H1 (cell line): ENCODE measurements at regions not wholly inside any gene's neighbourhood (a gene's known extent, or its start where the extent isn't known, plus 50 kb on each side); places are given as distances from the start of the nearest gene placed in this dataset.
"Not testable (repeated sequence)": the region's sequence is repeated elsewhere in the genome, so short reads cannot be mapped to it uniquely, and the experiment has no call there.

Source experiments
- CTCF ChIA-PET: fragments of 300-600 bp; sonication (Branson Sonifier 250); formaldehyde crosslinking; loops from one replicate; lab custom pipeline; 2021; ENCODE audit not compliant: partially characterized antibody; lab: Charles Lee
- POLR2A ChIA-PET: fragments of 300-600 bp; sonication (Branson Sonifier 250); formaldehyde crosslinking; loops from one replicate; lab custom pipeline; 2021; ENCODE audit warnings: inconsistent platforms; ENCODE audit not compliant: partially characterized antibody; lab: Charles Lee
- DNase-seq, 2 experiments: peaks; one replicate each; pipeline versions ENCODE4 v3.0.0 to v3.0.0-alpha.2; 2010 to 2022; ENCODE audit warnings: low spot score in 2 of 2, low read depth in 1 of 2, mixed read lengths in 1 of 2
- FAIRE-seq: peaks from 2 replicates; lab custom pipeline; 2011; peaks lifted over from hg19 to GRCh38; lab: Jason Lieb, UNC
- H2AFZ ChIP-seq: 2 replicates; pipeline ENCODE4 v1.8.1; 2012; ENCODE audit warnings: low read length, inconsistent platforms
- H2AK5ac ChIP-seq: 2 replicates; pipeline ENCODE4 v1.6.1; 2013; ENCODE audit warnings: low read depth, low read length
- H2BK120ac ChIP-seq: replicated peaks from 2 replicates; pipeline ENCODE3; 2013; ENCODE audit warnings: low read depth, low read length, inconsistent platforms
- H2BK12ac ChIP-seq: 2 replicates; pipeline ENCODE4 v1.6.1; 2013; ENCODE audit warnings: low read depth, low read length
- H2BK15ac ChIP-seq: 2 replicates; pipeline ENCODE4 v1.6.1; 2013; ENCODE audit warnings: low read length
- H2BK20ac ChIP-seq: 2 replicates; pipeline ENCODE4 v1.6.1; 2013; ENCODE audit warnings: low read length
- H2BK5ac ChIP-seq: 2 replicates; pipeline ENCODE4 v1.6.1; 2013; ENCODE audit warnings: low read depth, low read length
- H3K14ac ChIP-seq: 2 replicates; pipeline ENCODE4 v1.6.1; 2013; ENCODE audit warnings: inconsistent platforms; ENCODE audit not compliant: insufficient read length
- H3K18ac ChIP-seq: 2 replicates; pipeline ENCODE4 v1.6.1; 2013; ENCODE audit warnings: low read length; ENCODE audit errors: extremely low read depth
- H3K23ac ChIP-seq: 2 replicates; pipeline ENCODE4 v1.6.1; 2013; ENCODE audit warnings: inconsistent platforms; ENCODE audit not compliant: insufficient read length
- H3K23me2 ChIP-seq: 2 replicates; pipeline ENCODE4 v1.6.1; 2013; ENCODE audit warnings: low read depth, low read length
- H3K27ac ChIP-seq: 2 replicates; pipeline ENCODE4 v1.6.1; 2011; ENCODE audit warnings: low read depth, low read length, inconsistent platforms
- H3K27me3 ChIP-seq, 4 experiments: replicated peaks in 1 of 4; 1 replicate in 1 of 4; 2 replicates in 3 of 4; pipeline versions ENCODE4 v1.6.1 to v1.8.1; 2011 to 2013; ENCODE audit warnings: low read length in 3 of 4, mild to moderate bottlenecking in 3 of 4, inconsistent platforms in 2 of 4, mixed read lengths in 2 of 4, moderate library complexity in 1 of 4; ENCODE audit not compliant: control insufficient read depth in 3 of 4, insufficient read depth in 3 of 4; ENCODE audit errors: extremely low read depth in 1 of 4
- H3K36me3 ChIP-seq, 4 experiments: 2 replicates each; pipeline versions ENCODE4 v1.6.1 to v1.8.1; 2011 to 2013; ENCODE audit warnings: mild to moderate bottlenecking in 4 of 4, low read length in 3 of 4, moderate library complexity in 2 of 4, control low read depth in 1 of 4, inconsistent platforms in 1 of 4; ENCODE audit not compliant: insufficient read depth in 4 of 4, control insufficient read depth in 2 of 4
- H3K4ac ChIP-seq: replicated peaks from 2 replicates; pipeline ENCODE3; 2013; ENCODE audit warnings: low read length, low read depth, mixed read lengths, inconsistent platforms; ENCODE audit not compliant: insufficient read length
- H3K4me1 ChIP-seq, 4 experiments: replicated peaks in 1 of 4; 1 replicate in 1 of 4; 2 replicates in 3 of 4; pipeline versions ENCODE4 v1.6.1 to v1.8.1; 2011 to 2013; ENCODE audit warnings: low read length in 3 of 4, inconsistent platforms in 2 of 4, mixed read lengths in 1 of 4; ENCODE audit not compliant: insufficient read depth in 4 of 4, control insufficient read depth in 3 of 4
- H3K4me2 ChIP-seq, 2 experiments: 2 replicates each; pipeline versions ENCODE4 v1.6.1 to v1.8.1; 2011 to 2013; ENCODE audit warnings: low read depth in 2 of 2, low read length in 2 of 2, control low read depth in 1 of 2, inconsistent platforms in 1 of 2, mild to moderate bottlenecking in 1 of 2; ENCODE audit not compliant: insufficient read depth in 1 of 2
- H3K4me3 ChIP-seq, 4 experiments: fragments of 200-600, 300-600 bp in 1 of 4; sonication (generic), shearing (Covaris generic), sonication (Bioruptor Twin) in 1 of 4; 2 replicates each; pipeline versions ENCODE4 v1.5.1 to v1.8.1; 2011 to 2016; ENCODE audit warnings: low read length in 4 of 4, low read depth in 3 of 4, control low read depth in 2 of 4, inconsistent platforms in 2 of 4, mild to moderate bottlenecking in 2 of 4, mixed read lengths in 1 of 4, moderate library complexity in 1 of 4; ENCODE audit not compliant: insufficient read depth in 2 of 4; ENCODE audit errors: extremely low read depth in 1 of 4
- H3K56ac ChIP-seq: replicated peaks from 2 replicates; pipeline ENCODE3; 2013; ENCODE audit warnings: low read depth, mild to moderate bottlenecking, mixed read lengths, low read length, inconsistent platforms; ENCODE audit not compliant: insufficient read length
- H3K79me1 ChIP-seq: 2 replicates; pipeline ENCODE4 v1.6.1; 2013; ENCODE audit warnings: low read depth, low read length, control low read depth
- H3K79me2 ChIP-seq, 2 experiments: 2 replicates each; pipeline versions ENCODE4 v1.6.1 to v1.8.1; 2012 to 2013; ENCODE audit warnings: low read length in 2 of 2, mild to moderate bottlenecking in 2 of 2, inconsistent platforms in 1 of 2; ENCODE audit not compliant: insufficient read depth in 2 of 2, control insufficient read depth in 1 of 2
- H3K9ac ChIP-seq, 4 experiments: replicated peaks in 1 of 4; 1 replicate in 1 of 4; 2 replicates in 3 of 4; pipeline versions ENCODE4 v1.6.1 to v1.8.1; 2011 to 2013; ENCODE audit warnings: low read depth in 3 of 4, low read length in 3 of 4, control low read depth in 2 of 4, mild to moderate bottlenecking in 2 of 4, moderate library complexity in 2 of 4, inconsistent platforms in 1 of 4; ENCODE audit errors: extremely low read depth in 1 of 4
- H3K9me3 ChIP-seq, 2 experiments: 2 replicates each; pipeline versions ENCODE4 v1.6.1 to v1.8.1; 2012 to 2013; ENCODE audit warnings: mild to moderate bottlenecking in 2 of 2, moderate library complexity in 2 of 2, control low read depth in 1 of 2, inconsistent platforms in 1 of 2, low read depth in 1 of 2, low read length in 1 of 2, mixed read lengths in 1 of 2; ENCODE audit not compliant: insufficient read depth in 2 of 2
- H4K20me1 ChIP-seq, 2 experiments: replicated peaks in 1 of 2; 2 replicates each; pipeline versions ENCODE3 to v1.8.1; 2011 to 2013; ENCODE audit warnings: inconsistent platforms in 2 of 2, low read length in 2 of 2, mild to moderate bottlenecking in 1 of 2; ENCODE audit not compliant: insufficient read depth in 2 of 2, control insufficient read depth in 1 of 2
- H4K5ac ChIP-seq: 2 replicates; pipeline ENCODE4 v1.6.1; 2013; ENCODE audit warnings: low read length, low read depth, mixed read lengths, inconsistent platforms; ENCODE audit not compliant: insufficient read length
- H4K8ac ChIP-seq: 2 replicates; pipeline ENCODE4 v1.8.0; 2013; ENCODE audit warnings: mild to moderate bottlenecking, moderate library complexity, low read length, inconsistent platforms; ENCODE audit not compliant: insufficient read depth; ENCODE audit errors: extremely low read depth
- H4K91ac ChIP-seq: replicated peaks from 2 replicates; pipeline ENCODE3; 2013; ENCODE audit warnings: low read length, mixed read lengths, inconsistent platforms; ENCODE audit not compliant: insufficient read length
- WGBS, 2 experiments: shearing (Covaris generic) in 1 of 2; methylation state at CpG; one replicate each; pipeline versions ENCODE4 v1.1.6 to v1.1.7; 2013 to 2015; ENCODE audit warnings: low lambda C conversion rate in 2 of 2, mixed read lengths in 2 of 2, inconsistent platforms in 1 of 2, low coverage in 1 of 2, missing lambda C conversion rate in 1 of 2; ENCODE audit not compliant: insufficient replicate concordance in 2 of 2, insufficient coverage in 1 of 2, insufficient read length in 1 of 2; ENCODE audit errors: extremely low coverage in 1 of 2, missing lambda C conversion rate in 1 of 2; 5-methylcytosine and 5-hydroxymethylcytosine counted together

GRCh38 chr13:78120144-78120543 is 201.5 kb upstream of the EDNRB start:
- H3K4me3 ChIP-seq, H2BK20ac ChIP-seq, H3K36me3 ChIP-seq, H3K23ac ChIP-seq, FAIRE-seq, H4K20me1 ChIP-seq, H3K79me2 ChIP-seq, H2BK120ac ChIP-seq, H2AFZ ChIP-seq, H3K79me1 ChIP-seq, H3K9ac ChIP-seq, H4K91ac ChIP-seq, H4K5ac ChIP-seq, H3K27ac ChIP-seq, H2BK12ac ChIP-seq, H3K9me3 ChIP-seq, DNase-seq, H3K56ac ChIP-seq, H2AK5ac ChIP-seq, H3K27me3 ChIP-seq, H2BK5ac ChIP-seq, POLR2A ChIA-PET, H3K23me2 ChIP-seq, H3K18ac ChIP-seq, H4K8ac ChIP-seq, H3K4me2 ChIP-seq, H2BK15ac ChIP-seq, H3K4ac ChIP-seq, H3K4me1 ChIP-seq, H3K14ac ChIP-seq: not testable (repeated sequence)
- CTCF ChIA-PET = interaction anchor here (0.6 to 3.7 kb wide), 5 partner anchors 38 to 343 kb away, joined by 3 to 78 read pairs (median 9); no protein-coding TSS in a partner anchor
- 50% methylated on average over 1 of the region's 1 CpG; no CpG with 5 or more reads in 1 of the 2 experiments for WGBS, 2 experiments

GRCh38 chr13:78117070-78117469 is 198.4 kb upstream of the EDNRB start:
- CTCF ChIA-PET, H3K23ac ChIP-seq, H3K56ac ChIP-seq, FAIRE-seq, H2BK20ac ChIP-seq, H3K9ac ChIP-seq, H2AFZ ChIP-seq, H3K18ac ChIP-seq, H3K27me3 ChIP-seq, H3K4me2 ChIP-seq, H4K20me1 ChIP-seq, H2AK5ac ChIP-seq, H4K8ac ChIP-seq, H3K14ac ChIP-seq, H2BK12ac ChIP-seq, H4K5ac ChIP-seq, POLR2A ChIA-PET, H4K91ac ChIP-seq, H3K4me1 ChIP-seq, H3K9me3 ChIP-seq, DNase-seq, H3K23me2 ChIP-seq, H2BK120ac ChIP-seq, H3K79me2 ChIP-seq, H3K79me1 ChIP-seq, H3K4ac ChIP-seq, H2BK5ac ChIP-seq, H3K4me3 ChIP-seq, H3K36me3 ChIP-seq, H2BK15ac ChIP-seq, H3K27ac ChIP-seq: not testable (repeated sequence)
- WGBS, 2 experiments = 84% methylated on average over 2 of the region's 2 CpGs; no CpG with 5 or more reads in 1 of the 2 experiments
